Brain microvascular endothelial cell (primary cell): ENCODE measurements at regions not wholly inside any gene's neighbourhood (a gene's known extent, or its start where the extent isn't known, plus 50 kb on each side); places are given as distances from the start of the nearest gene placed in this dataset.

Experiments
- DNase-seq: peaks from one replicate; pipeline ENCODE4 v3.0.0-alpha.2; 2020
- H3K27ac ChIP-seq: fragments of 250-450 bp; sonication (Bioruptor Pico); 2 replicates; pipeline ENCODE4 v1.5.1; 2020; ENCODE audit warnings: mild to moderate bottlenecking, moderate library complexity
- H3K27me3 ChIP-seq: fragments of 250-450 bp; sonication (Bioruptor Pico); replicated peaks from 2 replicates; pipeline ENCODE4 v1.5.1; 2020; ENCODE audit warnings: mild to moderate bottlenecking
- H3K36me3 ChIP-seq: fragments of 250-450 bp; sonication (Bioruptor Pico); replicated peaks from 2 replicates; pipeline ENCODE4 v1.5.1; 2020; ENCODE audit warnings: mild to moderate bottlenecking
- H3K4me3 ChIP-seq: 2 replicates; pipeline ENCODE4 v1.5.1; 2011; ENCODE audit warnings: low read depth, mild to moderate bottlenecking, control low read depth, low read length, moderate library complexity
- CTCF ChIP-seq: IDR thresholded peaks from 2 replicates; pipeline ENCODE4 v1.5.1; 2011; ENCODE audit warnings: low read depth, mild to moderate bottlenecking, moderate library complexity, low read length, control low read depth, inconsistent platforms; ENCODE audit errors: missing control alignments
- in situ Hi-C: cut with HindIII; loops from 2 replicates; pipeline ENCODE4 v1.10.0; 2017; ENCODE audit warnings: low sequenced_read_pairs, low pct_ligation_motif_present

GRCh38 chr16:63216696-63217423 is 1180.6 kb upstream of the CDH8 start:
- Histone ChIP-seq H3K36me3 (no peaks in the 10 kb centered on the region), H3K27me3 (no peaks in the 10 kb centered on the region), H3K27ac (no peak overlapping the region), H3K4me3 (no peak overlapping the region)
- no peak for TF ChIP-seq CTCF
- no peak for DNase-seq
- in situ Hi-C loops, result no loop called here

- no peak for DNase-seq
- in situ Hi-C loops, result no loop called here
- no peaks in the 10 kb centered on the region for H3K27me3 ChIP-seq
- no peak for TF ChIP-seq CTCF
- H3K4me3 ChIP-seq, result no peak overlapping the region
- H3K36me3 ChIP-seq, result no peaks in the 10 kb centered on the region
- no peak overlapping the region for H3K27ac ChIP-seq
Observed at GRCh38 chr16:63201851-63202250, 1165.6 kb upstream of the CDH8 start.

DNA sequence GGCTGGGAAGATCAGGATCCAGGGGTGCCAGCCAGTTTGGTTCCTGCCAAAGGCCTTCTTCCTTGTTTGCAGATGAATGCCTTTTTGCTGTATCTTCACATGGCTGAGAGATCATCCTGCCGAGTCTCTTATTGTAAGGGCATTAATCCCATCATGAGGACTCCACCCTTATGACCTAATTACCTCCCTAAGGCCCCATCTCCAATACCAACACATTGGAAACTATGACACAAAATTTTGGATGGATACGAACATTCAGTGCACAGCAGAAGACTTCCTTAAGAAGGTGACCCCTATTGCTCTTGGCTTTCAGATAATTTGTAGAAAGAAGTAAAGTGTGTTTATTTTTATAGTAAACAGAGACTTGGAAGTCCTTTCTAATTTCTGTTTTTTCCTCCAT is 1164.7 kb upstream of the CDH8 start:
- no peaks in the 10 kb centered on the region for H3K36me3 ChIP-seq
- no peak overlapping the region for H3K27ac ChIP-seq
- in situ Hi-C loops, result no loop called here
- no peak for DNase-seq
- TF ChIP-seq CTCF, result no peak
- H3K4me3 ChIP-seq, result no peak overlapping the region
- no peaks in the 10 kb centered on the region for H3K27me3 ChIP-seq

DNA sequence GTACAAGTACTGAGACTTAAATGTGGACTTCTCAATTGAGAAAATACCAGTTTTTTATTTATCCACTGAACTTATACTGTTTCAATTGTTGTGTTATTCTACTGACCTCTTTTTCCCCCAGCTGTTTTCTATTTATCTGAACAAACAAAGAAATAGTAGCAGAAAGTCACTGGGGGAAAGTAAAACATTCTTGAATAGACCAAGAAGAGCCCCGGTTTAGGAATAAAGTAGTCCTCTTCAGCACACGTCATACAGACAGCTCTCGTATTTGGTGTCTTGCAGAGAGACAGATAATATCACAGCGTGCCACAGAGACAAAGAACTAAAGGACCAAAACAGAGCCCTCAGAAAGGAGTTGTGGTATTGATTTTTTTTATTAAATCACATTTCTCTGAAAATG is 1159.1 kb upstream of the CDH8 start:
- DNase-seq, result no peak
- no peaks in the 10 kb centered on the region for H3K27me3 ChIP-seq
- in situ Hi-C loops, result no loop called here
- no peak overlapping the region for H3K4me3 ChIP-seq
- TF ChIP-seq CTCF, result no peak
- no peak overlapping the region for H3K27ac ChIP-seq
- H3K36me3 ChIP-seq, result no peaks in the 10 kb centered on the region

DNA sequence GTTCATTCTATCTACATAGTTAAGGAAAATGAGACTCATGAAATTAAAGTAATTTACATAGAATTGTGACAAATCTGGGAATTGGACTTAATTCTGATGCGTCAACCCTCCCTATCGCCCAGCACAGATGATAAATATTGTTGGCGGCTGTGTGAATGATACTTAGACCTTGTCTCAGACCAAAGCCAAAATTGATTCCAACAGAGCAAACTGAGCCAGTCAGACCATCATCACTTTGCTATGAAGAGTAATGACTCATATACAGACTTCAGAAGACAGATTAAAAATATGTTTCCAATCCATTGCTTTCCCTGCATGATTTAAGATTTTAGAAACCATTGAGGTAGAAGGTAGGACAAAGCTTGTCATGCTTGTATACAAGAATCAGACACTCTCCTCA is 1156.7 kb upstream of the CDH8 start:
- Histone ChIP-seq H3K27me3 (no peaks in the 10 kb centered on the region), H3K36me3 (no peaks in the 10 kb centered on the region), H3K27ac (no peak overlapping the region), H3K4me3 (no peak overlapping the region)
- no peak for TF ChIP-seq CTCF
- no peak for DNase-seq
- in situ Hi-C loops, result no loop called here
